ENCODE measurements at regions not wholly inside any gene's neighbourhood (a gene's known extent, or its start where the extent isn't known, plus 50 kb on each side); places are given as distances from the start of the nearest gene placed in this dataset.

DNA sequence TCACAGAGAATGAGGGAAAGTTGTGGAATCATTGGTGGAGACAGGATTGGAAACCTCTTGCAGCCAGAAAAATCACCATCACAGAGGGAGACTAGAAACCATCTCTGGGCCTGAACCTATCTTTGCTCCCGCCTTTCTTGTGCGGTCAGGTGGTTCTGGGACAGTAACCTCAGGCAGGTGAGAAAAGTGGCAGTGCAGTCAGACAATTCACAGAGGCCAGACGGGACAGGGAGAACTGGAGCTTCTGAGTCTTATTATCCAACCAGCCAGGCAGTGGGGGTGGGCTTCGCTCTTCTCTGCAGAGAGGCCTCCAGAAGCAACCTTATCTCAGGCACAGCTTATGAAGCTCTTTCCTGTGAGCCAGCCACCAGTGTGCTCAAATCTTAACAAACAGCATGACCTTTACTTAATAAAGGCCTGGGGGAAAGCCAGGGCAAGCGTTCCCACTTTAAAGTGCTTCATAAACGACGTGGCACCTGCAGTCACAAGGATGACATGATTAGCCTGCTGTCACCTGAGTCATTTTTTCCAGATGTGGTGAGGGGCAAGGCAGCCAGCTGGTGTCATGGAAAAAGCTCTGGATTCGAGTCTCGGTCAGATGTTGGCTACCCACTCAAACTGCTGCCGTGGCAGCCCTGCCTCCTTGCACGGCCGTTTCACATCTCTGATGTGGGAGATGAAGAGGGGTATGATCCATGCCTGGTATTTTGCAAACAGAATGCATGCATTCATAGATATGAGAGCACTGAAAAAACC lies 109.7 kb downstream of the B3GNT2 start:
- TF ChIP-seq, protein P1, sequence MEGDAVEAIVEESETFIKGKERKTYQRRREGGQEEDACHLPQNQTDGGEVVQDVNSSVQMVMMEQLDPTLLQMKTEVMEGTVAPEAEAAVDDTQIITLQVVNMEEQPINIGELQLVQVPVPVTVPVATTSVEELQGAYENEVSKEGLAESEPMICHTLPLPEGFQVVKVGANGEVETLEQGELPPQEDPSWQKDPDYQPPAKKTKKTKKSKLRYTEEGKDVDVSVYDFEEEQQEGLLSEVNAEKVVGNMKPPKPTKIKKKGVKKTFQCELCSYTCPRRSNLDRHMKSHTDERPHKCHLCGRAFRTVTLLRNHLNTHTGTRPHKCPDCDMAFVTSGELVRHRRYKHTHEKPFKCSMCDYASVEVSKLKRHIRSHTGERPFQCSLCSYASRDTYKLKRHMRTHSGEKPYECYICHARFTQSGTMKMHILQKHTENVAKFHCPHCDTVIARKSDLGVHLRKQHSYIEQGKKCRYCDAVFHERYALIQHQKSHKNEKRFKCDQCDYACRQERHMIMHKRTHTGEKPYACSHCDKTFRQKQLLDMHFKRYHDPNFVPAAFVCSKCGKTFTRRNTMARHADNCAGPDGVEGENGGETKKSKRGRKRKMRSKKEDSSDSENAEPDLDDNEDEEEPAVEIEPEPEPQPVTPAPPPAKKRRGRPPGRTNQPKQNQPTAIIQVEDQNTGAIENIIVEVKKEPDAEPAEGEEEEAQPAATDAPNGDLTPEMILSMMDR (IDR thresholded peaks at IDR 0.05) = no peak
- TF ChIP-seq ATF2 (CRISPR knock-in tag; IDR thresholded peaks at IDR 0.05; ENCODE audit: borderline replicate concordance, low read depth) (no peak), ZNF263 (CRISPR knock-in tag; IDR thresholded peaks at IDR 0.05; ENCODE audit: low read depth) (no peak), NFE2L1 (CRISPR knock-in tag; IDR thresholded peaks at IDR 0.05) (no peak), MYBL2 (CRISPR knock-in tag; IDR thresholded peaks at IDR 0.05) (no peak), CBFB (CRISPR knock-in tag; IDR thresholded peaks at IDR 0.05; ENCODE audit: low read depth) (no peak), ZNF121 (CRISPR knock-in tag; IDR thresholded peaks at IDR 0.05) (0 out of 2 replicates have a peak, but pooled peaks have one; percentile 22), ETV6 (CRISPR knock-in tag; IDR thresholded peaks at IDR 0.05) (no peak), HMGA2 (CRISPR knock-in tag; IDR thresholded peaks at IDR 0.05) (no peak), SMAD3 (CRISPR knock-in tag; IDR thresholded peaks at IDR 0.05; ENCODE audit: borderline replicate concordance) (no peak), ARID4B (CRISPR knock-in tag; IDR thresholded peaks at IDR 0.05; ENCODE audit: borderline replicate concordance) (no peak), GTF2I (CRISPR knock-in tag; conservative IDR thresholded peaks at IDR 0.05) (no peak)
- TF ChIP-seq, protein P2, sequence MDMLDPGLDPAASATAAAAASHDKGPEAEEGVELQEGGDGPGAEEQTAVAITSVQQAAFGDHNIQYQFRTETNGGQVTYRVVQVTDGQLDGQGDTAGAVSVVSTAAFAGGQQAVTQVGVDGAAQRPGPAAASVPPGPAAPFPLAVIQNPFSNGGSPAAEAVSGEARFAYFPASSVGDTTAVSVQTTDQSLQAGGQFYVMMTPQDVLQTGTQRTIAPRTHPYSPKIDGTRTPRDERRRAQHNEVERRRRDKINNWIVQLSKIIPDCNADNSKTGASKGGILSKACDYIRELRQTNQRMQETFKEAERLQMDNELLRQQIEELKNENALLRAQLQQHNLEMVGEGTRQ (CRISPR knock-in tag; IDR thresholded peaks at IDR 0.05) = no peak

Data from WTC11 (cell line).